Keratinocyte (primary cell): ENCODE measurements at regions not wholly inside any gene's neighbourhood (a gene's known extent, or its start where the extent isn't known, plus 50 kb on each side); places are given as distances from the start of the nearest gene placed in this dataset.

Experiments used
- DNase-seq: peaks from one replicate; pipeline ENCODE4 v3.0.0-alpha.2; 2011; ENCODE audit warnings: low read depth, missing footprints, low spot score
- FAIRE-seq: peaks from 2 replicates; lab custom pipeline; 2011; peaks lifted over from hg19 to GRCh38; lab: Jason Lieb, UNC
- H2AFZ ChIP-seq: 2 replicates; pipeline ENCODE4 v1.6.0; 2012; ENCODE audit warnings: low read length, control low read depth, inconsistent platforms; ENCODE audit not compliant: control insufficient read depth
- H3K27ac ChIP-seq: 2 replicates; pipeline ENCODE4 v1.5.1; 2011; ENCODE audit warnings: low read length; ENCODE audit not compliant: control insufficient read depth, insufficient read depth
- H3K27me3 ChIP-seq: 3 replicates; pipeline ENCODE4 v1.6.0; 2011; ENCODE audit warnings: low read length; ENCODE audit not compliant: control insufficient read depth, insufficient read depth; ENCODE audit errors: extremely low read depth
- H3K36me3 ChIP-seq, 2 experiments: 2 replicates in 1 of 2; 3 replicates in 1 of 2; pipeline ENCODE4 v1.5.1; 2011; ENCODE audit warnings: low read length in 2 of 2, mild to moderate bottlenecking in 1 of 2; ENCODE audit not compliant: control insufficient read depth in 2 of 2, insufficient read depth in 2 of 2; ENCODE audit errors: extremely low read depth in 1 of 2
- H3K4me1 ChIP-seq: 3 replicates; pipeline ENCODE4 v1.5.1; 2011; ENCODE audit warnings: low read length; ENCODE audit not compliant: control insufficient read depth, insufficient read depth; ENCODE audit errors: extremely low read depth
- H3K4me2 ChIP-seq: 3 replicates; pipeline ENCODE4 v1.6.0; 2011; ENCODE audit warnings: low read depth, low read length; ENCODE audit not compliant: control insufficient read depth, insufficient read depth; ENCODE audit errors: extremely low read depth
- H3K4me3 ChIP-seq, 3 experiments: fragments of 200-600 bp in 1 of 3; sonication (generic) in 1 of 3; 2 replicates in 2 of 3; 3 replicates in 1 of 3; pipeline ENCODE4 v1.5.1; 2011 to 2016; ENCODE audit warnings: low read length in 3 of 3, mild to moderate bottlenecking in 3 of 3, control low read depth in 2 of 3, inconsistent platforms in 1 of 3, low read depth in 1 of 3, mixed read lengths in 1 of 3, mixed run types in 1 of 3, moderate library complexity in 1 of 3; ENCODE audit not compliant: control insufficient read depth in 2 of 3, insufficient read depth in 2 of 3; ENCODE audit errors: extremely low read depth in 1 of 3
- H3K79me2 ChIP-seq: 2 replicates; pipeline ENCODE4 v1.6.0; 2012; ENCODE audit warnings: low read length; ENCODE audit not compliant: control insufficient read depth, insufficient read depth
- H3K9ac ChIP-seq: 3 replicates; pipeline ENCODE4 v1.6.0; 2011; ENCODE audit warnings: low read length; ENCODE audit not compliant: control insufficient read depth, insufficient read depth; ENCODE audit errors: extremely low read depth
- H3K9me1 ChIP-seq: 3 replicates; pipeline ENCODE4 v1.6.0; 2011; ENCODE audit warnings: low read length; ENCODE audit not compliant: control insufficient read depth, insufficient read depth; ENCODE audit errors: extremely low read depth
- H3K9me3 ChIP-seq: 2 replicates; pipeline ENCODE4 v1.5.1; 2012; ENCODE audit warnings: low read depth, low read length; ENCODE audit not compliant: control insufficient read depth
- H4K20me1 ChIP-seq: 3 replicates; pipeline ENCODE4 v1.6.0; 2011; ENCODE audit warnings: low read length; ENCODE audit not compliant: control insufficient read depth, insufficient read depth; ENCODE audit errors: extremely low read depth
- EZH2 ChIP-seq: IDR thresholded peaks from one replicate; pipeline ENCODE4 v1.6.1; 2012; ENCODE audit warnings: inconsistent platforms, mild to moderate bottlenecking, low read length, moderate library complexity
- dilution Hi-C: fragments of 300-500 bp; cut with MboI; formaldehyde crosslinking; loops from one replicate; pipeline ENCODE4 v1.7.0; 2020; ENCODE audit warnings: low sequenced_read_pairs; ENCODE audit not compliant: extremely low pct_ligation_motif_present
- TF ChIP-seq, protein P1 (sequence below), 3 experiments: IDR thresholded peaks in 1 of 3; conservative IDR thresholded peaks in 1 of 3; optimal IDR thresholded peaks in 1 of 3; 2 replicates in 2 of 3; 3 replicates in 1 of 3; pipeline versions ENCODE3 to v1.5.1; 2011; ENCODE audit warnings: low read length in 3 of 3, mild to moderate bottlenecking in 3 of 3, moderate library complexity in 2 of 3, control low read depth in 1 of 3, inconsistent platforms in 1 of 3; ENCODE audit not compliant: insufficient read depth in 2 of 3; ENCODE audit errors: extremely low read depth in 1 of 3

- Histone ChIP-seq H4K20me1 (no peaks in the 10 kb centered on the region), H2AFZ (no peak overlapping the region), H3K27ac (no peak overlapping the region), H3K4me1 (no peaks in the 10 kb centered on the region), H3K27me3 (no peaks in the 10 kb centered on the region), H3K9me1 (no peaks in the 10 kb centered on the region), H3K36me3 (no peaks in the 10 kb centered on the region), H3K9ac (no peak overlapping the region), H3K4me3 (no peak overlapping the region), H3K4me2 (no peak overlapping the region), H3K79me2 (no peaks in the 10 kb centered on the region), H3K9me3 (no peaks in the 10 kb centered on the region)
- no peak for FAIRE-seq
- dilution Hi-C loops = no loop called here
- no peak for TF ChIP-seq EZH2
- TF ChIP-seq, protein P1, sequence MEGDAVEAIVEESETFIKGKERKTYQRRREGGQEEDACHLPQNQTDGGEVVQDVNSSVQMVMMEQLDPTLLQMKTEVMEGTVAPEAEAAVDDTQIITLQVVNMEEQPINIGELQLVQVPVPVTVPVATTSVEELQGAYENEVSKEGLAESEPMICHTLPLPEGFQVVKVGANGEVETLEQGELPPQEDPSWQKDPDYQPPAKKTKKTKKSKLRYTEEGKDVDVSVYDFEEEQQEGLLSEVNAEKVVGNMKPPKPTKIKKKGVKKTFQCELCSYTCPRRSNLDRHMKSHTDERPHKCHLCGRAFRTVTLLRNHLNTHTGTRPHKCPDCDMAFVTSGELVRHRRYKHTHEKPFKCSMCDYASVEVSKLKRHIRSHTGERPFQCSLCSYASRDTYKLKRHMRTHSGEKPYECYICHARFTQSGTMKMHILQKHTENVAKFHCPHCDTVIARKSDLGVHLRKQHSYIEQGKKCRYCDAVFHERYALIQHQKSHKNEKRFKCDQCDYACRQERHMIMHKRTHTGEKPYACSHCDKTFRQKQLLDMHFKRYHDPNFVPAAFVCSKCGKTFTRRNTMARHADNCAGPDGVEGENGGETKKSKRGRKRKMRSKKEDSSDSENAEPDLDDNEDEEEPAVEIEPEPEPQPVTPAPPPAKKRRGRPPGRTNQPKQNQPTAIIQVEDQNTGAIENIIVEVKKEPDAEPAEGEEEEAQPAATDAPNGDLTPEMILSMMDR (optimal IDR thresholded peaks at IDR 0.05 in 1 of 3, IDR thresholded peaks at IDR 0.05 in 1 of 3, conservative IDR thresholded peaks at IDR 0.05 in 1 of 3; ENCODE audit: extremely low read depth in 1 of 3, insufficient read depth in 2 of 3, low read length in 3 of 3) = no peak
- DNase-seq = no peak
Observed at GRCh38 chr4:151882072-151882803, 121.4 kb upstream of the GATB start.

GRCh38 chr4:151879705-151880445 lies 119.1 kb upstream of the GATB start:
- no peak overlapping the region for H3K4me2 ChIP-seq
- no peaks in the 10 kb centered on the region for H4K20me1 ChIP-seq
- no peaks in the 10 kb centered on the region for H3K36me3 ChIP-seq
- H3K27ac ChIP-seq = no peak overlapping the region
- no peak overlapping the region for H3K9ac ChIP-seq
- no peaks in the 10 kb centered on the region for H3K9me1 ChIP-seq
- H3K9me3 ChIP-seq = no peaks in the 10 kb centered on the region
- no peaks in the 10 kb centered on the region for H3K79me2 ChIP-seq
- no peaks in the 10 kb centered on the region for H3K4me1 ChIP-seq
- no peak for FAIRE-seq
- H3K27me3 ChIP-seq = no peaks in the 10 kb centered on the region
- TF ChIP-seq EZH2 = no peak
- TF ChIP-seq, protein P1 (optimal IDR thresholded peaks at IDR 0.05 in 1 of 3, IDR thresholded peaks at IDR 0.05 in 1 of 3, conservative IDR thresholded peaks at IDR 0.05 in 1 of 3; ENCODE audit: extremely low read depth in 1 of 3, insufficient read depth in 2 of 3, low read length in 3 of 3) = no peak
- no peak for DNase-seq
- H3K4me3 ChIP-seq = no peak overlapping the region
- dilution Hi-C loops = no loop called here
- no peak overlapping the region for H2AFZ ChIP-seq
